Omental fat pad (tissue), 3 donors: ENCODE measurements at regions not wholly inside any gene's neighbourhood (a gene's known extent, or its start where the extent isn't known, plus 50 kb on each side); places are given as distances from the start of the nearest gene placed in this dataset.
A peak's percentile ranks its signal among the peaks of the same experiment; 100 is the strongest.

Source experiments
- ATAC-seq: fragments of 150-250 bp; one replicate; pipeline ENCODE4 v1.9.1; 2016; ENCODE audit warnings: mild to moderate bottlenecking, moderate library complexity; ENCODE audit not compliant: low FRiP score
- DNase-seq: peaks from one replicate; pipeline ENCODE4 v3.0.0-alpha.2; 2019; ENCODE audit warnings: low spot score
- TF ChIP-seq, protein P1 (sequence below), 3 donors: fragments of 450-650 bp; IDR thresholded peaks; one replicate each; pipeline ENCODE4 v1.5.1; 2016 to 2017; ENCODE audit warnings: antibody characterized with exemption in 3 of 3, mild to moderate bottlenecking in 3 of 3, moderate library complexity in 2 of 3

GRCh38 chr1:233540816-233541215 is 73.1 kb upstream of the KCNK1 start:
- TF ChIP-seq, protein P1, sequence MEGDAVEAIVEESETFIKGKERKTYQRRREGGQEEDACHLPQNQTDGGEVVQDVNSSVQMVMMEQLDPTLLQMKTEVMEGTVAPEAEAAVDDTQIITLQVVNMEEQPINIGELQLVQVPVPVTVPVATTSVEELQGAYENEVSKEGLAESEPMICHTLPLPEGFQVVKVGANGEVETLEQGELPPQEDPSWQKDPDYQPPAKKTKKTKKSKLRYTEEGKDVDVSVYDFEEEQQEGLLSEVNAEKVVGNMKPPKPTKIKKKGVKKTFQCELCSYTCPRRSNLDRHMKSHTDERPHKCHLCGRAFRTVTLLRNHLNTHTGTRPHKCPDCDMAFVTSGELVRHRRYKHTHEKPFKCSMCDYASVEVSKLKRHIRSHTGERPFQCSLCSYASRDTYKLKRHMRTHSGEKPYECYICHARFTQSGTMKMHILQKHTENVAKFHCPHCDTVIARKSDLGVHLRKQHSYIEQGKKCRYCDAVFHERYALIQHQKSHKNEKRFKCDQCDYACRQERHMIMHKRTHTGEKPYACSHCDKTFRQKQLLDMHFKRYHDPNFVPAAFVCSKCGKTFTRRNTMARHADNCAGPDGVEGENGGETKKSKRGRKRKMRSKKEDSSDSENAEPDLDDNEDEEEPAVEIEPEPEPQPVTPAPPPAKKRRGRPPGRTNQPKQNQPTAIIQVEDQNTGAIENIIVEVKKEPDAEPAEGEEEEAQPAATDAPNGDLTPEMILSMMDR (IDR thresholded peaks at IDR 0.05), result no peak
- DNase-seq, result no peak

DNA sequence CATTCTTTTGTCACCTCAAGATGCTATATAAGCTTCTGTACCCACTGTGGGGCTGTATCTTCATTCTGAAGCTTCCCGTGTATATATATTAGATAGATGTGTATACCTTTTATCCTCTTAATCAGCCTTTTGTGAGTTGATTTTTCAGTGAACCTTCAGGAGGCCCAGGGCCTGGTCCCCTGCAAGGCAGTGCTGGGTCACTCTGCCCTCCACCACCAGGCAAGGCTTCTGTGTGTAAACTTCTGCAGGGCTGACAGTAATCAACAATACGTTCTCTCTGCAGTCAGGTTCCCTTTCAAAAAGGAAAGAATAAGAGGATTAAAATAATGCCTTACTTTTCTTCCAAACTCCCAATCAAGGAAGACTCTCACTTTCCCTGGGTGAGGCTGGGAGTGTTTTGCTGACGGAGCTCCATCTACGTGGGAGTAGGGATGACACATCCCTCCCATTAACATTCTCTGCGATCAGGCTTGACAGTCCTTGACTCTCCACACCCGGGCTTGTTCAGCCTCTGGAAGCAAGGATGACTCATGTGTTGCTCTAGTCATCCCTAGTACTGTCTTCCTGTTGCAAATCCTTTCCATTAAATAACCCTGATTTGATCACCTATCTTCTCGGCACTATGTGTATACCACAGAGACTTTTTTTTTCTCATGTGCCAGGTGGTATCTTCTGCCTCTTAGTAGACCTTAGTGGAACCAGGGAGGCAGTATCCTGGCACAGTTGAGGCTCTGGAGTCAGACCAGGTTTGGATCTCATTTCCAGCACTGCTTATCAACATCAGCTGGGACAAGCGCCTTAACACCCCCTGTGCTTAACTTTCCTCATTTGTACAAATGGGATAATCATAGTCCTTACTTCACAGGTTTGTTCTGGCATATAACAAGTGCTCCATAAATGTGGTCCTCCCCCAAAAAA is 70.3 kb upstream of the KCNK1 start:
- ATAC-seq (peak; percentile 100), DNase-seq (no peak)
- TF ChIP-seq, protein P1 (IDR thresholded peaks at IDR 0.05), result no peak

More at GRCh38 chr1:233540816-233541215, 73.1 kb upstream of the KCNK1 start:
- ATAC-seq, result no peak

DNA sequence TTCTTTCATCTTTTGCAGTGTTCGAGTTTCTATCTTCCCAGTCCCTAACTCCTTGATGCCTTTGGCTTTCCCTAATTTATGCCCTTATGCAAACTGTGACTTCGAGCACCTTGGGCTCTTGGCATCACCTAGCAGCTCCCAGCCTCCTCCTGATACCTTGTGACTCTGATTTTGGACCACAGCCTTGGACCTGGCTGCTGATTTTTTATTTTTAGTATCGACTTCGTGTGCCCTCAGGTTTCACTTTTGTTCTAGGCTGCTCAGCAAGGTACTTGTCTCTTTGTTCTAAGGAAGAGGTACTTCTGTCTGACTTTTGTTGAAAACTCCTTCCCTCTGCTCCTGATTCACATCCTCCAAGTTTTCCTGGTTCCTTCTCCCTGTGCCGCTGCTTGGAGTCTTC is 69.6 kb upstream of the KCNK1 start:
- ATAC-seq (no peak), DNase-seq (no peak)
- TF ChIP-seq, protein P1 (IDR thresholded peaks at IDR 0.05), result no peak

- TF ChIP-seq, protein P1 (IDR thresholded peaks at IDR 0.05), result no peak
- DNase-seq, result no peak
- no peak for ATAC-seq
Observed at GRCh38 chr1:233547726-233548125, 66.2 kb upstream of the KCNK1 start.

- ATAC-seq (no peak), DNase-seq (no peak)
- TF ChIP-seq, protein P1 (IDR thresholded peaks at IDR 0.05), result no peak
Observed at GRCh38 chr1:233549404-233549803, 64.5 kb upstream of the KCNK1 start.

- DNase-seq, result no peak
- TF ChIP-seq, protein P1 (IDR thresholded peaks at IDR 0.05), result no peak
- ATAC-seq, result no peak
Observed at GRCh38 chr1:233549917-233550316, 64.0 kb upstream of the KCNK1 start.

DNA sequence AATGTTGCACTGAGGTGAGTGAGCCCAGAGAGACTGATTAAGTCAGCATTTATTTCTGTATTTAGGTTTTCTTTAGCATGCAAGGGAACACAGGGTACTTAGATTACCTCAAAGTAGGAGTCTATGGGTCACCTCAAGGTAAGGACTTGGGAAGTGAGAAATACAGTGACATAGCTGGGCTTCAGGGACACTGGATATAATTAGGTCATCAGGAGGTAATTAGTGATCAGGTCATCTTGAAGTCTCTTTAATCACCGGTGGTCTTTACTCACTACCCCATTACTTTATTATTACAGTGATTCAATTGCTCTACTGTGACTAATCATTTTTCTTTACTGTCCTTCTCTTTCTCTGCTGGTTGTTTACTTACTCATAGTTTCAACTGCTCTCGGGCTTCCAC is 59.9 kb upstream of the KCNK1 start:
- ATAC-seq, result no peak
- TF ChIP-seq, protein P1 (IDR thresholded peaks at IDR 0.05), result no peak
- no peak for DNase-seq
